MM.1S (cell line): ENCODE measurements at regions not wholly inside any gene's neighbourhood (a gene's known extent, or its start where the extent isn't known, plus 50 kb on each side); places are given as distances from the start of the nearest gene placed in this dataset.

ENCODE experiments used
- CTCF ChIP-seq: fragments of 300-600 bp; sonication (generic); IDR thresholded peaks from 2 replicates; pipeline ENCODE4 v1.5.1; 2016; ENCODE audit warnings: antibody characterized with exemption, low read length, mixed read lengths
- EZH2 ChIP-seq: fragments of 300-600 bp; sonication (generic); optimal IDR thresholded peaks from 2 replicates; pipeline ENCODE3; 2017; ENCODE audit warnings: low read depth, mild to moderate bottlenecking, antibody characterized with exemption, low read length, mixed read lengths
- EZH2phosphoT487 ChIP-seq: fragments of 300-600 bp; sonication (generic); IDR thresholded peaks from 2 replicates; pipeline ENCODE4 v1.6.1; 2018; ENCODE audit warnings: antibody characterized with exemption, low read length

- TF ChIP-seq CTCF (no peak), EZH2 (no peak), EZH2phosphoT487 (no peak)
Measured at GRCh38 chr1:216793973-216794372, 70.7 kb upstream of the ESRRG start.
